Body of pancreas (tissue), 4 donors: ENCODE measurements at regions not wholly inside any gene's neighbourhood (a gene's known extent, or its start where the extent isn't known, plus 50 kb on each side); places are given as distances from the start of the nearest gene placed in this dataset.

Experiments used
- CTCF ChIP-seq, 7 experiments: fragments of 450-650 bp in 4 of 7; fragments of 200-600 bp in 3 of 7; sonication (generic) in 3 of 7; IDR thresholded peaks; one replicate each; pipeline ENCODE4 v1.5.1; 2016 to 2019; ENCODE audit warnings: antibody characterized with exemption in 7 of 7
- POLR2A ChIP-seq, 3 donors: fragments of 450-650 bp; IDR thresholded peaks; one replicate each; pipeline ENCODE4 v1.6.1; 2016; ENCODE audit warnings: antibody characterized with exemption in 3 of 3, mild to moderate bottlenecking in 2 of 3

- TF ChIP-seq CTCF (IDR thresholded peaks at IDR 0.05) (no peak), POLR2A (IDR thresholded peaks at IDR 0.05) (no peak)
Observed at GRCh38 chr13:48919751-48920150, 56.0 kb upstream of the FNDC3A start.
